Right lobe of liver (tissue), 6 donors: ENCODE measurements at regions not wholly inside any gene's neighbourhood (a gene's known extent, or its start where the extent isn't known, plus 50 kb on each side); places are given as distances from the start of the nearest gene placed in this dataset.

Experiments used
- ATAC-seq, 4 donors: fragments of 200-7000 bp; cut with Tn5 transposase; one replicate each; pipeline ENCODE4 v1.9.1; 2020; ENCODE audit warnings: mild to moderate bottlenecking in 4 of 4, moderate library complexity in 4 of 4
- DNase-seq, 3 donors: peaks; one replicate each; pipeline ENCODE4 v3.0.0-alpha.2; 2020
- H3K27ac ChIP-seq, 3 donors: fragments of 200-600 bp; one replicate each; pipeline ENCODE4 v1.8.0; 2022
- H3K27me3 ChIP-seq, 2 donors: fragments of 200-600 bp; one replicate each; pipeline ENCODE4 v1.8.0; 2022
- H3K36me3 ChIP-seq, 4 donors: fragments of 200-600 bp; sonication (generic) in 1 of 4; one replicate each; pipeline versions ENCODE4 v1.5.1 to v1.8.0; 2017 to 2022; ENCODE audit warnings: control low read depth in 1 of 4
- H3K4me1 ChIP-seq, 4 donors: fragments of 200-600 bp; sonication (generic) in 1 of 4; one replicate each; pipeline versions ENCODE4 v1.5.1 to v1.8.0; 2017 to 2022; ENCODE audit warnings: control low read depth in 1 of 4
- H3K4me3 ChIP-seq, 3 donors: fragments of 200-600 bp; one replicate each; pipeline ENCODE4 v1.8.0; 2022
- H3K9me3 ChIP-seq, 4 donors: fragments of 200-600 bp; sonication (generic) in 1 of 4; one replicate each; pipeline versions ENCODE4 v1.5.1 to v1.8.0; 2017 to 2022; ENCODE audit warnings: control low read depth in 1 of 4
- POLR2A ChIP-seq: fragments of 450-650 bp; IDR thresholded peaks from one replicate; pipeline ENCODE4 v1.6.1; 2017; ENCODE audit warnings: antibody characterized with exemption, mild to moderate bottlenecking
- WGBS: methylation state at CpG from one replicate; pipeline ENCODE4 v1.1.6; 2018; ENCODE audit warnings: low coverage, low lambda C conversion rate; ENCODE audit not compliant: insufficient coverage; ENCODE audit errors: missing lambda C conversion rate; 5-methylcytosine and 5-hydroxymethylcytosine counted together
- intact Hi-C, 2 donors: fragments of 100-400 bp; cut with DNase I; formaldehyde crosslinking; loops; one replicate each; pipeline versions ENCODE4 v1.11.2 to v1.14.1; 2022
- TF ChIP-seq, protein P1 (sequence below), 4 donors: fragments of 200-600 bp in 3 of 4; fragments of 450-650 bp in 1 of 4; IDR thresholded peaks; one replicate each; pipeline versions ENCODE4 v1.5.1 to v1.8.0; 2016 to 2022; ENCODE audit warnings: antibody characterized with exemption in 4 of 4, mild to moderate bottlenecking in 2 of 4
- donor health status: DM: no; HTN: yes; CAD: no.
- donor health status: DM: no; HTN: no; CAD: no.
- donor health status: DM: no; HTN: no; CAD: no.
- donor health status: DM: no; HTN: yes; CAD: no.
- donor health status: DM: no; HTN: yes; CAD: no.

DNA sequence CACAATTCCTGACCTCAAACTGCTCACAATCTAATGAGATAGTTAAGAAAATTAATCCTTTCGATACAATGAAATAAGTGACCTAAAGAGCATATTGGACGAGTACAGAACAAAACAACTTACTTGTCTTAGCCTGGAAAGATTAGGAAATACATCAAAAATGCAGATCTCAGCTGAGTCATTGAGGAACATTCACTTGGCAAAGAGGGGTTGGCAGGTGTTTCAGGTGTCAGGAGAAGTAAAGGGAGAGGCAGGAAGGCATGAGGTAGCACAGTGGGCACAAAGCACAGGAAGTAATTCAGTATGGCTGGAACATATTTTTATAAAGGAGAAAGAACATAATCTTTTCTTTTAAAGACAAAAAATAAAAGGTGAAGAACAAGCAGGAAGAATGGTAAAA lies 628.8 kb upstream of the RGMB start:
- WGBS = 51% methylated on average over 2 of the region's 2 CpGs
- no peaks in the 10 kb centered on the region for H3K36me3 ChIP-seq
- H3K27ac ChIP-seq = no peak overlapping the region
- intact Hi-C loops = no loop called here
- H3K9me3 ChIP-seq = no peaks in the 10 kb centered on the region
- no peaks in the 10 kb centered on the region for H3K4me1 ChIP-seq
- H3K27me3 ChIP-seq = no peaks in the 10 kb centered on the region
- TF ChIP-seq POLR2A = no peak
- TF ChIP-seq, protein P1, sequence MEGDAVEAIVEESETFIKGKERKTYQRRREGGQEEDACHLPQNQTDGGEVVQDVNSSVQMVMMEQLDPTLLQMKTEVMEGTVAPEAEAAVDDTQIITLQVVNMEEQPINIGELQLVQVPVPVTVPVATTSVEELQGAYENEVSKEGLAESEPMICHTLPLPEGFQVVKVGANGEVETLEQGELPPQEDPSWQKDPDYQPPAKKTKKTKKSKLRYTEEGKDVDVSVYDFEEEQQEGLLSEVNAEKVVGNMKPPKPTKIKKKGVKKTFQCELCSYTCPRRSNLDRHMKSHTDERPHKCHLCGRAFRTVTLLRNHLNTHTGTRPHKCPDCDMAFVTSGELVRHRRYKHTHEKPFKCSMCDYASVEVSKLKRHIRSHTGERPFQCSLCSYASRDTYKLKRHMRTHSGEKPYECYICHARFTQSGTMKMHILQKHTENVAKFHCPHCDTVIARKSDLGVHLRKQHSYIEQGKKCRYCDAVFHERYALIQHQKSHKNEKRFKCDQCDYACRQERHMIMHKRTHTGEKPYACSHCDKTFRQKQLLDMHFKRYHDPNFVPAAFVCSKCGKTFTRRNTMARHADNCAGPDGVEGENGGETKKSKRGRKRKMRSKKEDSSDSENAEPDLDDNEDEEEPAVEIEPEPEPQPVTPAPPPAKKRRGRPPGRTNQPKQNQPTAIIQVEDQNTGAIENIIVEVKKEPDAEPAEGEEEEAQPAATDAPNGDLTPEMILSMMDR (IDR thresholded peaks at IDR 0.05) = no peak
- H3K4me3 ChIP-seq = no peak overlapping the region
- no peak for DNase-seq
- ATAC-seq = no peak

DNA sequence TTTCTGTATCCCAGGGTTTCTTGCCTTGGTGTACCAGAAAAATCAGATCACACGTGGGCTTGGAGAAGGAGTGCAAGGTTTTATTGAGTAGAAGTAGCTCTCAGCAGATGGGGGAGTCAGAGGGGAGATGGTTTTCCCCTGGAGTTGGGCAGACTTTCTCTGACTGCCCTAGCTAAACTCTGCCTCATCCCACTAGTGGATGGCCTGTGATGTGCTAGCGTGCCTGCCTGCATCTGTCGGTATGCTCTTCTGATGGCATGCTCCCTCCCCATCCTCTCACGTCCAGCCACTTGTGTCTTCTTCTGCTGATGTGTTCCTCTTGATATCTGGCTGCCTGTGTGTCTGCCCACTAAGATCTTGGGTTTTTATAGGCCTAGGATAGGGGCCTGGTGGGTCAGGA lies 616.1 kb upstream of the RGMB start:
- no peak overlapping the region for H3K4me3 ChIP-seq
- intact Hi-C loops = no loop called here
- ATAC-seq (no peak), DNase-seq (no peak)
- no peaks in the 10 kb centered on the region for H3K36me3 ChIP-seq
- H3K27ac ChIP-seq = no peak overlapping the region
- H3K9me3 ChIP-seq = no peaks in the 10 kb centered on the region
- H3K4me1 ChIP-seq = no peaks in the 10 kb centered on the region
- TF ChIP-seq POLR2A = no peak
- TF ChIP-seq, protein P1 (IDR thresholded peaks at IDR 0.05) = no peak
- H3K27me3 ChIP-seq = no peaks in the 10 kb centered on the region
- WGBS = 50% methylated on average over 4 of the region's 4 CpGs

GRCh38 chr5:98158440-98158839 lies 615.0 kb upstream of the RGMB start:
- Histone ChIP-seq H3K9me3 (no peaks in the 10 kb centered on the region), H3K4me3 (no peak overlapping the region), H3K27ac (no peak overlapping the region), H3K27me3 (no peaks in the 10 kb centered on the region), H3K4me1 (no peaks in the 10 kb centered on the region), H3K36me3 (no peaks in the 10 kb centered on the region)
- no peak for DNase-seq
- intact Hi-C loops = no loop called here
- no peak for ATAC-seq
- TF ChIP-seq POLR2A = no peak
- TF ChIP-seq, protein P1 (IDR thresholded peaks at IDR 0.05) = no peak
- 56% methylated on average over 5 of the region's 6 CpGs for WGBS

GRCh38 chr5:98163796-98164493 lies 609.5 kb upstream of the RGMB start:
- intact Hi-C loops = no loop called here
- 49% methylated on average over 4 of the region's 4 CpGs for WGBS
- Histone ChIP-seq H3K36me3 (no peaks in the 10 kb centered on the region), H3K27ac (no peak overlapping the region), H3K27me3 (no peaks in the 10 kb centered on the region), H3K4me3 (no peak overlapping the region), H3K4me1 (no peaks in the 10 kb centered on the region), H3K9me3 (no peaks in the 10 kb centered on the region)
- DNase-seq (no peak), ATAC-seq (no peak)
- no peak for TF ChIP-seq POLR2A
- TF ChIP-seq, protein P1 (IDR thresholded peaks at IDR 0.05) = no peak
